ENCODE measurements at regions not wholly inside any gene's neighbourhood (a gene's known extent, or its start where the extent isn't known, plus 50 kb on each side); places are given as distances from the start of the nearest gene placed in this dataset.

- Histone ChIP-seq H2AFZ (ENCODE audit: low read length) (no peak overlapping the region), H2BK5ac (ENCODE audit: insufficient read length, low read length) (no peak overlapping the region), H3K56ac (ENCODE audit: insufficient read length, low read depth, low read length) (no peak overlapping the region), H2BK120ac (ENCODE audit: low read depth, low read length, poor library complexity, severe bottlenecking) (no peak overlapping the region), H3K4me2 (ENCODE audit: insufficient read depth, insufficient read length, low read length) (no peak overlapping the region), H2AK5ac (ENCODE audit: insufficient read length, low read length) (no peak overlapping the region), H4K20me1 (ENCODE audit: control insufficient read depth, insufficient read depth, insufficient read length) (no peaks in the 10 kb centered on the region), H3K79me1 (ENCODE audit: insufficient read depth, low read depth, low read length, poor library complexity, severe bottlenecking) (no peaks in the 10 kb centered on the region), H2BK15ac (ENCODE audit: low read depth, low read length) (no peak overlapping the region), H3K4ac (ENCODE audit: low read depth, low read length) (no peak overlapping the region), H3K9me3 (ENCODE audit: control insufficient read depth, low read depth, low read length) (no peaks in the 10 kb centered on the region), H3T11ph (ENCODE audit: low read length) (no peak overlapping the region), H3K27ac (ENCODE audit: insufficient read length, low read depth, low read length) (no peak overlapping the region), H4K5ac (ENCODE audit: insufficient read length, low read depth, low read length) (no peak overlapping the region), H3K23ac (ENCODE audit: insufficient read length, low read depth, low read length) (no peak overlapping the region), H3K9ac (ENCODE audit: extremely low read depth, insufficient read length, low read length) (no peak overlapping the region), H2BK12ac (ENCODE audit: insufficient read length, low read depth, low read length) (no peak overlapping the region), H3K18ac (ENCODE audit: insufficient read length, low read depth, low read length) (no peak overlapping the region), H4K91ac (ENCODE audit: insufficient read length, low read depth, low read length) (no peak overlapping the region), H3K14ac (ENCODE audit: insufficient read depth, low read length) (no peak overlapping the region), H4K8ac (replicated peaks; ENCODE audit: insufficient read length, low read depth, low read length) (no peak overlapping the region), H3K79me2 (ENCODE audit: insufficient read depth, low read length) (no peaks in the 10 kb centered on the region), H3K27me3 (ENCODE audit: insufficient read depth, low read length) (no peaks in the 10 kb centered on the region), H3K23me2 (ENCODE audit: insufficient read length, low read depth, low read length, poor library complexity, severe bottlenecking) (no peaks in the 10 kb centered on the region), H2BK20ac (ENCODE audit: low read depth, low read length, poor library complexity, severe bottlenecking) (no peak overlapping the region), H3K4me1 (ENCODE audit: insufficient read depth, low read length) (no peaks in the 10 kb centered on the region)
- Mint-ChIP-seq H3K4me1 (peaks cover 3 to 9% of the 10 kb centered on the region in 2 experiments; a peak in 1 of 4 replicates), H3K27ac (no peak overlapping the region), H3K27me3 (ENCODE audit: low read depth) (no peaks in the 10 kb centered on the region), H3K4me3 (no peak overlapping the region), H3K36me3 (ENCODE audit: insufficient read depth in 1 of 3, low read depth in 3 of 3) (no peaks in the 10 kb centered on the region), H3K9me3 (no peaks in the 10 kb centered on the region)
- no peak for TF ChIP-seq CTCF (conservative IDR thresholded peaks at IDR 0.05)
- DNase-seq = no peak
Observed at GRCh38 chr2:225814554-225814953, 415.0 kb downstream of the NYAP2 start.

Data from H9 (cell line).